ENCODE measurements at regions not wholly inside any gene's neighbourhood (a gene's known extent, or its start where the extent isn't known, plus 50 kb on each side); places are given as distances from the start of the nearest gene placed in this dataset.

- Histone ChIP-seq H3K9me3 (ENCODE audit: insufficient read depth, low read depth) (no peaks in the 10 kb centered on the region), H4K20me1 (ENCODE audit: insufficient read depth) (no peaks in the 10 kb centered on the region), H3K27me3 (ENCODE audit: insufficient read depth, low read depth) (no peaks in the 10 kb centered on the region), H2AFZ (no peak overlapping the region), H3K9me2 (ENCODE audit: insufficient read depth) (no peaks in the 10 kb centered on the region), H3K4me3 (no peak overlapping the region), H3F3A (ENCODE audit: insufficient read depth, low read depth) (no peaks in the 10 kb centered on the region), H3K4me2 (no peak overlapping the region), H3K27ac (no peak overlapping the region), H3K79me2 (ENCODE audit: low read depth) (no peaks in the 10 kb centered on the region), H3K36me3 (ENCODE audit: low read depth) (no peaks in the 10 kb centered on the region), H3K4me1 (replicated peaks; ENCODE audit: insufficient read depth) (no peaks in the 10 kb centered on the region)
- ChIA-PET POLR2A (ENCODE audit: unreplicated experiment) (no interaction called here), CTCF (no interaction called here)
- intact Hi-C loops (cut with micrococcal nuclease; ENCODE audit: unreplicated experiment), result no loop called here
- DNase-seq, result no peak
- no TSS peak for BruUV-seq (replicated peaks)
- no peak for TF ChIP-seq EZH2 (IDR thresholded peaks at IDR 0.05; ENCODE audit: low read depth)
- TF ChIP-seq CTCF (conservative IDR thresholded peaks at IDR 0.05), result no peak
Observed at GRCh38 chr10:21247592-21247991, 277.9 kb downstream of the SKIDA1 start.

- H3K9me3 ChIP-seq (ENCODE audit: insufficient read depth, low read depth), result no peaks in the 10 kb centered on the region
- CTCF ChIA-PET, result no interaction called here
- H2AFZ ChIP-seq, result no peak overlapping the region
- no peak overlapping the region for H3K4me3 ChIP-seq
- no peaks in the 10 kb centered on the region for H3K4me1 ChIP-seq (replicated peaks; ENCODE audit: insufficient read depth)
- TF ChIP-seq EZH2 (IDR thresholded peaks at IDR 0.05; ENCODE audit: low read depth), result no peak
- no peak for TF ChIP-seq CTCF (conservative IDR thresholded peaks at IDR 0.05)
- no peaks in the 10 kb centered on the region for H3K79me2 ChIP-seq (ENCODE audit: low read depth)
- DNase-seq, result no peak
- BruUV-seq (replicated peaks), result no TSS peak
- no peak overlapping the region for H3K27ac ChIP-seq
- H3F3A ChIP-seq (ENCODE audit: insufficient read depth, low read depth), result no peaks in the 10 kb centered on the region
- no peaks in the 10 kb centered on the region for H4K20me1 ChIP-seq (ENCODE audit: insufficient read depth)
- H3K27me3 ChIP-seq (ENCODE audit: insufficient read depth, low read depth), result no peaks in the 10 kb centered on the region
- POLR2A ChIA-PET (ENCODE audit: unreplicated experiment), result no interaction called here
- H3K9me2 ChIP-seq (ENCODE audit: insufficient read depth), result no peaks in the 10 kb centered on the region
- no peaks in the 10 kb centered on the region for H3K36me3 ChIP-seq (ENCODE audit: low read depth)
- intact Hi-C loops (cut with micrococcal nuclease; ENCODE audit: unreplicated experiment), result no loop called here
- H3K4me2 ChIP-seq, result no peak overlapping the region
Observed at GRCh38 chr10:21246178-21246577, 279.3 kb downstream of the SKIDA1 start.

- POLR2A ChIA-PET (ENCODE audit: unreplicated experiment), result no interaction called here
- Histone ChIP-seq H3K27ac (no peak overlapping the region), H3K4me3 (no peak overlapping the region), H3K36me3 (ENCODE audit: low read depth) (no peaks in the 10 kb centered on the region), H3F3A (ENCODE audit: insufficient read depth, low read depth) (no peaks in the 10 kb centered on the region), H3K9me2 (ENCODE audit: insufficient read depth) (peaks cover 3% of the 10 kb centered on the region; the same call in 1 of the 2 replicates), H3K4me1 (replicated peaks; ENCODE audit: insufficient read depth) (0 out of 2 replicates have a peak, but pooled peaks cover 4% of the 10 kb centered on the region), H4K20me1 (ENCODE audit: insufficient read depth) (no peaks in the 10 kb centered on the region), H3K4me2 (no peak overlapping the region), H3K27me3 (ENCODE audit: insufficient read depth, low read depth) (no peaks in the 10 kb centered on the region), H2AFZ (no peak overlapping the region), H3K79me2 (ENCODE audit: low read depth) (no peaks in the 10 kb centered on the region), H3K9me3 (ENCODE audit: insufficient read depth, low read depth) (no peaks in the 10 kb centered on the region)
- intact Hi-C loops (cut with micrococcal nuclease; ENCODE audit: unreplicated experiment), result no loop called here
- TF ChIP-seq CTCF (conservative IDR thresholded peaks at IDR 0.05) (no peak), EZH2 (IDR thresholded peaks at IDR 0.05; ENCODE audit: low read depth) (no peak)
- DNase-seq, result no peak
- no TSS peak for BruUV-seq (replicated peaks)
- CTCF ChIA-PET, result no interaction called here
Observed at GRCh38 chr10:21243748-21244257, 281.7 kb downstream of the SKIDA1 start.
